K562 (cell line): ENCODE measurements at regions not wholly inside any gene's neighbourhood (a gene's known extent, or its start where the extent isn't known, plus 50 kb on each side); places are given as distances from the start of the nearest gene placed in this dataset.

ENCODE experiments used
- ATAC-seq: fragments of 200-7000 bp; cut with Tn5 transposase; 3 replicates; pipeline ENCODE4 v1.9.1; 2020; ENCODE audit warnings: moderate library complexity
- BruUV-seq: library from RNA; stranded (reverse); fragments of 400-500 nt; replicated peaks from 2 replicates; lab custom pipeline; 2021; lab: Mats Ljungman, UMichigan
- CTCF ChIA-PET: fragments of 300-600 bp; formaldehyde crosslinking; extraction: SDS; loops from one replicate; lab custom pipeline; 2021; ENCODE audit warnings: low intra/inter-chr PET ratio; lab: Yijun Ruan, JAX
- POLR2A ChIA-PET: fragments of 300-600, 350-650 bp; sonication (Branson Sonifier 250); formaldehyde crosslinking; extraction: SDS; loops from one replicate; lab custom pipeline; 2021; ENCODE audit warnings: antibody characterized with exemption, inconsistent platforms; lab: Yijun Ruan, JAX
- DNase-seq, 4 experiments: peaks; one replicate each; pipeline versions ENCODE4 v3.0.0 to v3.0.0-alpha.2; 2011 to 2018; ENCODE audit warnings: low spot score in 3 of 4, mixed read lengths in 3 of 4; ENCODE audit errors: extremely low read depth in 1 of 4
- FAIRE-seq: peaks from 2 replicates; lab custom pipeline; 2011; peaks lifted over from hg19 to GRCh38; lab: Jason Lieb, UNC
- H2AFZ ChIP-seq: 2 replicates; pipeline ENCODE4 v1.6.0; 2011; ENCODE audit warnings: low read depth, low read length, control low read depth, inconsistent platforms
- H3K27ac ChIP-seq: fragments of 200-600 bp; 3 replicates; pipeline ENCODE4 v1.8.0; 2011; ENCODE audit warnings: low read depth, mild to moderate bottlenecking, control low read depth, inconsistent platforms, low read length, moderate library complexity, mixed read lengths; ENCODE audit errors: extremely low read depth
- H3K27me3 ChIP-seq, 2 experiments: fragments of 300-600 bp in 1 of 2; 2 replicates in 1 of 2; 3 replicates in 1 of 2; pipeline versions ENCODE4 v1.6.0 to v1.8.0; 2011; ENCODE audit warnings: inconsistent platforms in 2 of 2, low read length in 2 of 2, mild to moderate bottlenecking in 1 of 2, mixed read lengths in 1 of 2, moderate library complexity in 1 of 2; ENCODE audit not compliant: control insufficient read depth in 2 of 2, insufficient read depth in 2 of 2
- H3K36me3 ChIP-seq: fragments of 300-600 bp; 3 replicates; pipeline ENCODE4 v1.8.0; 2011; ENCODE audit warnings: mild to moderate bottlenecking, low read length, inconsistent platforms; ENCODE audit not compliant: control insufficient read depth, insufficient read depth
- H3K4me1 ChIP-seq, 2 experiments: fragments of 200-600 bp in 1 of 2; replicated peaks in 1 of 2; 2 replicates in 1 of 2; 3 replicates in 1 of 2; pipeline versions ENCODE4 v1.5.1 to v1.8.0; 2011; ENCODE audit warnings: inconsistent platforms in 2 of 2, low read length in 2 of 2, mild to moderate bottlenecking in 1 of 2, mixed read lengths in 1 of 2, moderate library complexity in 1 of 2; ENCODE audit not compliant: control insufficient read depth in 2 of 2, insufficient read depth in 2 of 2
- H3K4me2 ChIP-seq: 2 replicates; pipeline ENCODE4 v1.6.1; 2011; ENCODE audit warnings: low read length, control low read depth, inconsistent platforms, mixed read lengths; ENCODE audit not compliant: insufficient read depth
- H3K4me3 ChIP-seq: fragments of 200-600 bp; sonication (generic), shearing (Covaris generic); 2 replicates; pipeline ENCODE4 v1.5.1; 2016; ENCODE audit warnings: control low read depth, inconsistent platforms
- H3K79me2 ChIP-seq: fragments of 200-600 bp; 3 replicates; pipeline ENCODE4 v1.8.0; 2011; ENCODE audit warnings: low read length, inconsistent platforms; ENCODE audit not compliant: control insufficient read depth, insufficient read depth
- H3K9ac ChIP-seq, 2 experiments: 2 replicates each; pipeline versions ENCODE4 v1.6.0 to v1.6.1; 2011; ENCODE audit warnings: low read depth in 2 of 2, low read length in 2 of 2, control low read depth in 1 of 2, inconsistent platforms in 1 of 2, mild to moderate bottlenecking in 1 of 2, mixed read lengths in 1 of 2; ENCODE audit not compliant: insufficient read depth in 1 of 2
- H3K9me1 ChIP-seq: one replicate; pipeline ENCODE4 v1.6.0; 2011; ENCODE audit warnings: inconsistent platforms, mild to moderate bottlenecking, low read length, moderate library complexity; ENCODE audit not compliant: control insufficient read depth, insufficient read depth
- H3K9me3 ChIP-seq: replicated peaks from 2 replicates; pipeline ENCODE4 v1.5.1; 2011; ENCODE audit warnings: low read depth, low read length, inconsistent platforms; ENCODE audit not compliant: control insufficient read depth, insufficient read depth
- H4K20me1 ChIP-seq: replicated peaks from 2 replicates; pipeline ENCODE4 v1.6.1; 2011; ENCODE audit warnings: low read length, inconsistent platforms, mixed read lengths; ENCODE audit not compliant: control insufficient read depth, insufficient read depth
- FOXA1 ChIP-seq: fragments of 450-650 bp; IDR thresholded peaks from 2 replicates; pipeline ENCODE4 v1.6.1; 2016; ENCODE audit warnings: mild to moderate bottlenecking, borderline replicate concordance
- GMEB1 ChIP-seq: fragments of 250-450 bp; sonication (Bioruptor Pico); IDR thresholded peaks from 2 replicates; pipeline ENCODE4 v1.4.0; 2020; ENCODE audit warnings: mild to moderate bottlenecking
- ILK ChIP-seq: fragments of 450-650 bp; IDR thresholded peaks from 2 replicates; pipeline ENCODE4 v1.6.1; 2016; ENCODE audit warnings: missing genetic modification characterization, low read depth, mild to moderate bottlenecking, missing compliant biosample characterization, moderate library complexity, borderline replicate concordance
- KAT2B ChIP-seq: IDR thresholded peaks from one replicate; pipeline ENCODE4 v1.6.1; 2012; ENCODE audit warnings: low read depth, mild to moderate bottlenecking, control low read depth, inconsistent platforms, low read length, moderate library complexity
- MECOM ChIP-seq: fragments of 250-450 bp; sonication (Bioruptor Pico); IDR thresholded peaks from 2 replicates; pipeline ENCODE4 v1.8.0; 2022; ENCODE audit warnings: inconsistent platforms
- NFRKB ChIP-seq: fragments of 450-650 bp; IDR thresholded peaks from 2 replicates; pipeline ENCODE4 v1.6.1; 2016; ENCODE audit warnings: low read depth
- RFX1 ChIP-seq: fragments of 450-650 bp; IDR thresholded peaks from 2 replicates; pipeline ENCODE4 v1.6.1; 2016; ENCODE audit warnings: mild to moderate bottlenecking, moderate library complexity
- RNF2 ChIP-seq: sonication (generic); IDR thresholded peaks from 2 replicates; pipeline ENCODE4 v1.6.1; 2016
- SIX5 ChIP-seq, 2 experiments: IDR thresholded peaks; 2 replicates each; pipeline ENCODE4 v1.6.1; 2011; ENCODE audit warnings: low read length in 2 of 2, borderline replicate concordance in 1 of 2, low read depth in 1 of 2, mild to moderate bottlenecking in 1 of 2, moderate library complexity in 1 of 2; ENCODE audit not compliant: insufficient read depth in 1 of 2
- SNRNP70 ChIP-seq: fragments of 200-400 bp; formaldehyde crosslinking; optimal IDR thresholded peaks from 2 replicates; pipeline ENCODE3; 2017; ENCODE audit warnings: low read depth, low read length
- ZSCAN32 ChIP-seq: fragments of 450-650 bp; formaldehyde crosslinking; IDR thresholded peaks from 2 replicates; pipeline ENCODE4 v1.4.0; 2020; ENCODE audit warnings: mild to moderate bottlenecking, moderate library complexity
- WGBS: fragments of 100-300 bp; shearing (Covaris generic); methylation state at CpG from one replicate; pipeline ENCODE4 v1.1.6; 2016; ENCODE audit warnings: low coverage, mixed read lengths; ENCODE audit not compliant: insufficient coverage; ENCODE audit errors: missing lambda C conversion rate; 5-methylcytosine and 5-hydroxymethylcytosine counted together
- in situ Hi-C: fragments of 300-500 bp; cut with MboI; formaldehyde crosslinking; loops from 4 replicates; pipeline ENCODE4 v1.15.0; 2018; ENCODE audit warnings: inconsistent platforms, mixed read lengths
- intact Hi-C: fragments of 100-400 bp; cut with micrococcal nuclease; formaldehyde crosslinking; loops from 2 replicates; pipeline ENCODE4 v1.14.2; 2022
- TF ChIP-seq, protein P1 (sequence below): sonication (generic); formaldehyde crosslinking; IDR thresholded peaks from 2 replicates; pipeline ENCODE4 v1.5.0; 2020; ENCODE audit warnings: missing genetic modification reagents
- TF ChIP-seq, protein P2 (sequence below): sonication (generic); formaldehyde crosslinking; IDR thresholded peaks from 2 replicates; pipeline ENCODE4 v1.8.0; 2022; ENCODE audit warnings: missing genetic modification reagents, mild to moderate bottlenecking, borderline replicate concordance

DNA sequence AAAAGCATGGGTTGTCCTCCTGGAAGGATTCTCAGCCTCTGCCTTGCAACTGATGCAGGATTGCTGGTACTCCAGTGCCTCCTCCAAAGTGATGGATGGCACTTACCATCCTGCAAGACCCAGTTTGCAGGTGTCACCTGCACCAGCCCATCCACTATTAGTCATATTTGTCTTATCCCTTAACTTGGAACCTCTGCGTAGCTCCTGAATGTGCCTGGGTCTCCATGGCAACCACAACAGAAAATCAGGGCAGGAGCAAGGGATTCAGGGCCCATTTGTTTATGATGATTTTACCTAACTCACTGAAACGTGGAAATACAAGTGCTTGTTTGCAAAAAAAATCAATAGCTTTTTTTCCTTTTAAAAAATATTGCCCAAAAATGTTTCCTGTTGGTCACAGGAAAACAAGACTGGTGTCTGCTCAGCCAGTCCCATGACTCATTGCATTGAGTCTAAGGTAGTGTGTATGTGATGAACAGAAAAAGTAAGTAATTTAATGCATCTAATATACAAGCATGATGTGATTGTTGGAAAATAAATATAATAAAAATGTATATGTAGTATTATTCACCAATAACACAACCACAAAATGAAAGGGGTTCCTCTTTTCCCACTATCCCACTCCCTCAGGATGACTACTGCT is 1196.3 kb upstream of the TMEM132C start:
- peaks cover 28% of the 10 kb centered on the region; the same call in 2 of the 3 replicates for H3K36me3 ChIP-seq
- no peak overlapping the region for H3K27ac ChIP-seq
- no peak overlapping the region for H3K9ac ChIP-seq
- no peak for ATAC-seq
- peaks cover 41% of the 10 kb centered on the region for H3K79me2 ChIP-seq
- H3K4me3 ChIP-seq, result no peak overlapping the region
- BruUV-seq, result no TSS peak
- TF ChIP-seq RFX1 (peak; percentile 80), NFRKB (no peak)
- TF ChIP-seq, protein P1, sequence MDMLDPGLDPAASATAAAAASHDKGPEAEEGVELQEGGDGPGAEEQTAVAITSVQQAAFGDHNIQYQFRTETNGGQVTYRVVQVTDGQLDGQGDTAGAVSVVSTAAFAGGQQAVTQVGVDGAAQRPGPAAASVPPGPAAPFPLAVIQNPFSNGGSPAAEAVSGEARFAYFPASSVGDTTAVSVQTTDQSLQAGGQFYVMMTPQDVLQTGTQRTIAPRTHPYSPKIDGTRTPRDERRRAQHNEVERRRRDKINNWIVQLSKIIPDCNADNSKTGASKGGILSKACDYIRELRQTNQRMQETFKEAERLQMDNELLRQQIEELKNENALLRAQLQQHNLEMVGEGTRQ (CRISPR knock-in tag), result no peak
- no peaks in the 10 kb centered on the region for H3K9me1 ChIP-seq
- FAIRE-seq, result no peak
- CTCF ChIA-PET, result no interaction called here
- POLR2A ChIA-PET, result interaction anchor here (0.6 to 2.0 kb wide), 2 partner anchors 13 to 55 kb away, joined by 4 read pairs; no protein-coding TSS in a partner anchor
- no peak for DNase-seq
- no peaks in the 10 kb centered on the region for H3K9me3 ChIP-seq
- WGBS, result 20% methylated on average over 2 of the region's 2 CpGs
- in situ Hi-C loops, result no loop called here
- intact Hi-C loops, result no loop called here
- H3K4me2 ChIP-seq, result no peak overlapping the region
- H3K4me1 ChIP-seq, result peaks cover 0 to 4% of the 10 kb centered on the region in 2 experiments; a peak in 1 of 5 replicates
- no peaks in the 10 kb centered on the region for H4K20me1 ChIP-seq
- H2AFZ ChIP-seq, result no peak overlapping the region
- no peaks in the 10 kb centered on the region for H3K27me3 ChIP-seq

DNA sequence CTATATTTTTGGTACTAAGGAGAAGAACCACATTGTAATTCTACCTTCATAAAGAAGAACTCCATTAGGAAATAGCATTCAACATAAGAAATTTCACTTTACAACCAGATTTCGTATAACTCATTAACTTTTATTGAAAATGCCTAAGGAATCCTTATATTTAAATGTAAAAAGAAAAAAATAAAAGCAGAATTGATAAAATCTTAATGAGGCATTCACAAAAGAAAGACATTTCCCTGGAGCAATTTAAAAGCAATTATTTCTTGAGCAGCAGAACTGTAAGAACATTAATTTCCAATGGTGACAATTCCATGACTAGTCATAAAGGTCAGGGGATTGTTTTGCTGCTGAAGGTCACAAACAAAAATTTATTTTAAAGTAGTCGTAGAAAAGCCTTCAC is 1192.8 kb upstream of the TMEM132C start:
- H3K9me3 ChIP-seq, result no peaks in the 10 kb centered on the region
- in situ Hi-C loops, result no loop called here
- H3K4me3 ChIP-seq, result no peak overlapping the region
- H3K79me2 ChIP-seq, result peaks cover 20% of the 10 kb centered on the region; the same call in 2 of the 3 replicates
- peaks cover 10% of the 10 kb centered on the region; the same call in 2 of the 3 replicates for H3K36me3 ChIP-seq
- no peaks in the 10 kb centered on the region for H3K9me1 ChIP-seq
- FAIRE-seq, result no peak
- no peak overlapping the region for H3K4me2 ChIP-seq
- H3K27me3 ChIP-seq, result no peaks in the 10 kb centered on the region
- ATAC-seq, result no peak
- BruUV-seq, result no TSS peak
- 72% methylated on average over 2 of the region's 2 CpGs for WGBS
- H3K4me1 ChIP-seq, result no peaks in the 10 kb centered on the region; a peak in 1 of 5 replicates
- DNase-seq, result no peak
- no peak overlapping the region for H3K9ac ChIP-seq
- H4K20me1 ChIP-seq, result no peaks in the 10 kb centered on the region
- intact Hi-C loops, result no loop called here
- CTCF ChIA-PET, result no interaction called here
- POLR2A ChIA-PET, result no interaction called here
- no peak overlapping the region for H3K27ac ChIP-seq
- no peak overlapping the region for H2AFZ ChIP-seq
- TF ChIP-seq MECOM (no peak), RNF2 (no peak), ILK (tag) (no peak), SNRNP70 (no peak), GMEB1 (CRISPR knock-in tag) (no peak), ZSCAN32 (CRISPR knock-in tag) (no peak), SIX5 (IDR thresholded peaks at IDR 0.05; ENCODE audit: borderline replicate concordance in 1 of 2, insufficient read depth in 1 of 2, low read depth in 1 of 2, low read length in 2 of 2) (no peak), KAT2B (no peak), FOXA1 (no peak)
- TF ChIP-seq, protein P2, sequence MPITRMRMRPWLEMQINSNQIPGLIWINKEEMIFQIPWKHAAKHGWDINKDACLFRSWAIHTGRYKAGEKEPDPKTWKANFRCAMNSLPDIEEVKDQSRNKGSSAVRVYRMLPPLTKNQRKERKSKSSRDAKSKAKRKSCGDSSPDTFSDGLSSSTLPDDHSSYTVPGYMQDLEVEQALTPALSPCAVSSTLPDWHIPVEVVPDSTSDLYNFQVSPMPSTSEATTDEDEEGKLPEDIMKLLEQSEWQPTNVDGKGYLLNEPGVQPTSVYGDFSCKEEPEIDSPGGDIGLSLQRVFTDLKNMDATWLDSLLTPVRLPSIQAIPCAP (CRISPR knock-in tag), result no peak
